MG63 (cell line): ENCODE measurements at regions not wholly inside any gene's neighbourhood (a gene's known extent, or its start where the extent isn't known, plus 50 kb on each side); places are given as distances from the start of the nearest gene placed in this dataset.
A peak's percentile ranks its signal among the peaks of the same experiment; 100 is the strongest.

ENCODE experiments used
- DNase-seq: peaks from one replicate; pipeline ENCODE4 v3.0.0-alpha.2; 2020
- H3K27me3 ChIP-seq: fragments of 250-450 bp; sonication (Bioruptor Pico); 2 replicates; pipeline ENCODE4 v1.5.1; 2020; ENCODE audit warnings: mild to moderate bottlenecking, moderate library complexity
- H3K36me3 ChIP-seq: fragments of 250-450 bp; sonication (Bioruptor Pico); 2 replicates; pipeline ENCODE4 v1.5.1; 2020; ENCODE audit warnings: mild to moderate bottlenecking, moderate library complexity
- H3K4me3 ChIP-seq: fragments of 250-450 bp; sonication (Bioruptor Pico); 2 replicates; pipeline ENCODE4 v1.5.1; 2020; ENCODE audit warnings: mild to moderate bottlenecking, moderate library complexity
- H3K9me3 ChIP-seq: fragments of 250-450 bp; sonication (Bioruptor Pico); 2 replicates; pipeline ENCODE4 v1.5.1; 2020; ENCODE audit warnings: mild to moderate bottlenecking, moderate library complexity

DNA sequence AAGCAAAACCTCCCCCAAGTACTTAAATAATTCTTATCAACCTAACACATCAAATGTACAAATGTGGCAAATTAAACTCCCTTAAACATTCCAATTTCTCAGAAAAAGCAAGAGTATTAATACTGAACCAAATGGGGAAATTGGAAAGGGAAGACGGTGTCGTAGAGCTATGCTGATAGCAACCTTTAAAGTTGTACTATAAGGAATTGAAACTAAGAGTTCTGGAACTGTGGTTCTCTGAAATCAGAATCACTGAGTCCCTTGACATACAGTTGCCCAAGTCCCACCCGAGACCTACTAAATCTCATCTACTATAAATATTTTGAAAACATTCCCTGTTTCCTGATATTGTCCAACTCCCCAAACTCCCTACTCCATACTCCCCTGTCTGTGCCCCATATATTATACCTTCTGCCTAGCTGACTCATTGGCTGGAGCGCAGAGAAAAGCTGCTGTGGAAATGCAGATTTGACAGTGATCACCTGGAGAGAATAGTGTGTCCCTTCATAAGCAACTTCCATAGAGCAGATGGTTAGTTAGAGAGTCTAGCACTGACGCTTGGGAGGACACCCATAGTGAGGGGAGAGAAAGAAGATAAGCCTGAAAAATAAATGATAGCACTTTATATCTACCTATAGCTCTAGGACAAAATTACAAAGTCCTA, 51.4 kb upstream of the ITM2B start:
- DNase-seq = no peak
- no peaks in the 10 kb centered on the region for H3K36me3 ChIP-seq
- H3K9me3 ChIP-seq = no peaks in the 10 kb centered on the region
- no peak overlapping the region for H3K4me3 ChIP-seq
- H3K27me3 ChIP-seq = no peaks in the 10 kb centered on the region

DNA sequence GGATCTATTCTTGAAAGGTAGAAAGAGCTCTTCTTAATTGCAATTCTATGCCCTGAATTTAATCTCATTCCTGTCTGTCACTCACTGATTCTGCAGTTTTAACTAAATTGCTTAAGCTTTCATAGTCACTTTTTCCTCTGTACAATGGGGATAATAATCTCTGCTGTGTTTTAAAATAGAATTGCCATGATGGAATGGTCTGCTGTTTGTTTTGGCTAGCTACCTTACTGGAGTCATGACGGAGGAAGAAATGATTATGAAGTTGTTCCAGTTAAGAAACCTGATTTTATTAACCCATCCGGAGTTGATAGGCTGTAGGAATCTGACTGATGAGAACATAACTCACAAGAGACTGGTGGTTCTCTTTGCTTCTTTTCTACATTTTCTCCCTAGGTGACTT, 54.9 kb upstream of the ITM2B start:
- no peak for DNase-seq
- Histone ChIP-seq H3K9me3 (no peaks in the 10 kb centered on the region), H3K4me3 (no peak overlapping the region), H3K36me3 (no peaks in the 10 kb centered on the region), H3K27me3 (no peaks in the 10 kb centered on the region)

DNA sequence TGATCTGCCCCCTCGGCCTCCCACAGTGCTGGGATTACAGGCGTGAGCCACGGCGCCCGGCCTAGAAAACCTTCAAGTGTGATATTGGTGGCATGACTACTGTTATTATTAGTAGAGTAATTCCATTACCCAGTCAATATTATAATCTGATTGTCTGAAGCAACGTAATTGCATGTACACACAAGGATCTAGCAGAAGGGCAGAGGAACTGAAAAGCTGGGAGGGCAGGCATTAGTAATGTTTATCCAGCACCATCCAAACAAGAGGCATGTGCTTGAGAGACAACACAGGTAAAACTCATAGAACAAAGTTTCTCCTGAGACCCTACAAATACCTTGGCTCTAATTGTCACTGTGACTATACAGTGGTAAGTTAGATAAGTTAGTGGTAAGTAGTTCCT, 56.2 kb upstream of the ITM2B start:
- DNase-seq = no peak
- no peak overlapping the region for H3K4me3 ChIP-seq
- H3K27me3 ChIP-seq = no peaks in the 10 kb centered on the region
- no peaks in the 10 kb centered on the region for H3K9me3 ChIP-seq
- no peaks in the 10 kb centered on the region for H3K36me3 ChIP-seq

DNA sequence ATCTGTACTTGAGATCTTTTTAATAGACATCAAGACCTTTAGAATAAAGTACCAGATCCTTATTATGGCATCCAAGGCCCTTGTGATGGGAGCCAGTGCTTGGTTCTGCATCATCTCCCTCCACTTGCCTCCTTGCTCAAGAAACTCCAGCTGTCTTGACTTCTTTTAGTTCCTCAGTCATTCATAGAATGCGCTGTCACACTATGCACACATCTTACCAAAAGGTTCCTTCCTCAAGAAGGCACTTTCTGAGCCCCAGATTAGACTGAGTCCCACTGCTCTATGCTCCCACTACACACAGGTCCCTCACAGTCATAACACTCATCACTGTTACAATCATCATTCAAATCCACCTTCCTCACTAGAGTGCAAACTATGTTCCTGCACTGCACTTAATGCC, 57.8 kb upstream of the ITM2B start:
- Histone ChIP-seq H3K4me3 (no peak overlapping the region), H3K9me3 (no peaks in the 10 kb centered on the region), H3K27me3 (no peaks in the 10 kb centered on the region), H3K36me3 (no peaks in the 10 kb centered on the region)
- DNase-seq = no peak

DNA sequence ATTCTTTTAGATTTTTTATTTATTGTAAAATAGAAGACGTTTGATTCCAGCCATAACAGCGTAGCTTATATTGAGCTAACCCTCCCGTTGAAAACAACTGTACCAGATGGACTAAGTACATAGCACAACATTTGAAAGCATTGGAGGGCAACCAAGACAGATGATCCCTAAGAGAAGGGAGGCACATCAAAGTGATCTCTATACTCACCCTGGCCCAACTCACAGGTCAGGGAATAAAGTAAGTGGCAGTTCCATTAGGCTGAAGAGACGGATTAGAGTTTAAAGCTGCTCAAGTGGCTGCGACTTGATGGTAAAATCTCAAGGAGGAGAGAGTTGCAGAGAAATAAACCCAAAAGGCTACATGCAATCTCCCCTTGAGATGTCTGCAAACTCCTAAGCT, 65.1 kb upstream of the ITM2B start:
- no peaks in the 10 kb centered on the region for H3K36me3 ChIP-seq
- no peaks in the 10 kb centered on the region for H3K9me3 ChIP-seq
- DNase-seq = no peak
- no peak overlapping the region for H3K4me3 ChIP-seq
- H3K27me3 ChIP-seq = no peaks in the 10 kb centered on the region

DNA sequence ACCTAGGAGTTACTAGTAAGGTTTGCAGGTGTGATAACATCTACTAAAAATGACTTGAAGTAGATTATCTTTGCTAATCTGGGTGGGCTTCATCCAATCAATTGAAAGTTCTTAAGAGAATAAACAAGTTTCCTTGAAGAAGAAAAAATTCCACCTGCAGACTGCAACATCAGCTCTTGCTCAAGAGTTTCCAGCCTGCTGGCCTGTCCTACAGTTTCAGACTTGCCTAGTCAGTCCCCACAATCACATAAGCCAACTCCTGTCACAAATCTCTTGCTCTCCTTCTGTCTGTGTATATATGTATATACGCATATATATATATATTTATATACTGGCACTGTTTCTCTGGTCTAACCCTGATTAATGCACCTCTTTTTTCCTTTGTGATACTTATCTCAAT, 67.3 kb upstream of the ITM2B start:
- H3K27me3 ChIP-seq = no peaks in the 10 kb centered on the region
- no peaks in the 10 kb centered on the region for H3K9me3 ChIP-seq
- no peaks in the 10 kb centered on the region for H3K36me3 ChIP-seq
- DNase-seq = no peak
- H3K4me3 ChIP-seq = no peak overlapping the region

DNA sequence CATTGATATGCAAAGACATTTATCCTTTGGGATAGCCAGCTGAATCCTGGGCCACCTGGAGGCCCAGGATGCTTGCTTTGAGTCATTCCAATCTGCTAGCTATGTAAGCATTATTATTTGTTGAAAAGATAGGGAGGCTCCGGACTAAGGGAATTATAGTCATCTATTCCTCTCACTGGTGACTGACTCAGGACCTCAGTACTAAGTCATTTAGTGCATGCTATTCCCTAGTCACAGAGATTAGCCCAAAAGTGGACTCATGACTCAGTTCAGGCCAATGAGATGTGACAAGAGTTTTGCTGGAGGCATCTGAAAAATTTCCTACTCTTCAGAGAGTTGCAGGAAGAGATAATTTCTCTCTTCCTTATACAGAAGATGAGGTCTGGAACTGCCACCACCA, 67.9 kb upstream of the ITM2B start:
- no peaks in the 10 kb centered on the region for H3K9me3 ChIP-seq
- no peaks in the 10 kb centered on the region for H3K27me3 ChIP-seq
- no peak for DNase-seq
- no peaks in the 10 kb centered on the region for H3K36me3 ChIP-seq
- no peak overlapping the region for H3K4me3 ChIP-seq

DNA sequence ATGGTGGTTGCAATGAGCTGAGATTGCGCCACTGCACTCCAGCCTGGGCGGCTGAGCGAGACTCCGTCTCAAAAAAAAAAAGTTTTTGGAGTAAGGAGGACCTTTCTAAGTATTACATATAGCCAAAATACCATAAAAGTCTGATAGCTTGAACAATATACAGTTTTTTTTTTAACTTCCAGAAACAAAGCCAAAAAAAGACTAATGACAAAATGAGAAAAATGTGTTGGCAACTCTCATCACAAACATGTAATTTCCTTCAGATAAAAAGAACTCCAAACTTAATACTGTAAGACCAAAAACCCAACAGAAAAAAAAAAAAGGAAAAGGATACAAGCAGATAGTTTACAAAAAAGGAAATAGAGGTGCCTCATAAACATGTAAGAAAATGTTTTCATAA, 68.2 kb upstream of the MED4 start:
- no peak for DNase-seq
- Histone ChIP-seq H3K36me3 (no peaks in the 10 kb centered on the region), H3K9me3 (no peaks in the 10 kb centered on the region), H3K4me3 (no peak overlapping the region), H3K27me3 (no peaks in the 10 kb centered on the region)

DNA sequence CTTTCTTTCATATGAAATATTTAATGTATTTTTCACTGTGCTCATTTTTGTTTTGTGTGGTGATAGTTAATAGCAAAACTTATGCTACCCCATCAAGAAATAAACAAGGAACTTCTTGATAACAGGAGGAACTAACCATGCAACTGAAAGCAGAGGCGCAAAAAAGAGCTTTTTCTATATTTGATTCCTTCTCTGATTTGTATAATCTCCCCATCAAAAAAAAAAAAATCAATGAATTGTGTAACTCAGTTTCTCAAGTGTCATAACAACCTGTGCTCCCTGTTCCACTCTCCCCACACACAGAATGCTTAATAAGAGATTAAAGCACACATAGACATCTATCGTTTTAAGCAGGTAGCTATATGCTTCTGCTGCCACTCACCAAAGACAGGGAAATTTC, 67.3 kb upstream of the MED4 start:
- DNase-seq = no peak
- H3K36me3 ChIP-seq = no peaks in the 10 kb centered on the region

DNA sequence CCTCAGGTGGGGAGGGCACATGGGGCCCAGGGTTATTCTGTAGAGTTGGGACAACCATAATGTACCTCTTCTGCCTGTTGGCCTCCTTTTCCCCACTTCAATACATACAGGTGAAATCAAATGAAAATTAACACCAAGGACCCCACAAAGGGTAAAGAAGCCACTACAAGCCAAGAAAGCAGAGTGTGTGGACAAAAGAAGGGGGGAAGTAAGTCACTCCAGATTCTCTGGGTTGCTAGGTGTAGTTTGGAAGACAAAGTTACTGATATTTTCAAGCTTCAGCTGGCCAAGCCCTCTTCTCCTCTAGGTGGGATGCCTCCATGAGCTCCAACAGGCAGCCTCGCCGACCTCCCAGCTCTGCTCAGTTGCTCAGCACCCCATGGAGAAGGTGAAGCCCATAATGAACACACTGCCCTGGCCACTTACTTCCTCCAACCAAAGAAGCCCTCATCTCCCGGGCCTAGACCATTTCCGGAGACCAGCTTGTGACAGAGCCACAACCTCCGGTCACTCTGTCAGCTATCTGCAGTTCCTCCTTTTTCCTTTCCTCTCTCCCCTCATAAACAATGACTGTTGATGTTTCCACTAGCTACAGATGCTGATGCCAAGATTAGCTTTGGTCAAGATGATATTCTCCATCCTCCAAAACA, 66.8 kb upstream of the MED4 start:
- H3K27me3 ChIP-seq = no peaks in the 10 kb centered on the region
- no peaks in the 10 kb centered on the region for H3K36me3 ChIP-seq
- no peak for DNase-seq
- no peak overlapping the region for H3K4me3 ChIP-seq
- no peaks in the 10 kb centered on the region for H3K9me3 ChIP-seq

More for the DNA sequence above, 67.3 kb upstream of the MED4 start:
- no peaks in the 10 kb centered on the region for H3K27me3 ChIP-seq
- no peak overlapping the region for H3K4me3 ChIP-seq
- H3K9me3 ChIP-seq = no peaks in the 10 kb centered on the region

DNA sequence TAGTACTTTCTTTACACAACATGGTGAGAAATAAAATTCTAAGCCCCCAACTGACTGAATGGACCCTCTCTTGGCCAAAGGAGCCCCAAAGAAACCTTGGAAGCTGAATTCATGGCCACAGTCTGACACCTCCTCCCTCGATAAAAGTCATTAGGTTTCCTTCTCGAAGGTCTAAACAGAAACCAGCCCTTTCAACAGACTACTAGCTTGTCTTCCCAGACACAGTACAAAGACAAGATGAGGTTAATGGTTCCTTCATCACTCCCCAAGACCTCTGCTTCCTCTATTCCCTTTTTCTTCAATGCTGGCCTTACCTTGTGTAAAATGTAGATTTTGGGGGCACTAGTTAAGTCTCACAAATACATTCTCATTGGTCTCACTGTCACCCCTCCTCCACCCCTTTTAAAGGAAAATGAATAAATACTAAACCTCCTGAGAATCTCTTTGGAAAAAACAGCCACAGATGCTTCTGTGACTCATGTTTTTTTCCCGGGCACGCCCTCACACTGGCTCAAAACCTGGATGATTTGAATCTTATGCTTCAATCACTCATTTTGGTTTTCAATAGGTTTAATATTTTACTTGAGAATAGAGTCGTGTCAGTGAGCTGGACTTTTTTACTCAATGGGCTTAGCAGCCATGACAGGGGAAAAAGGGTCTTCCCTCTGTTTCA, 65.8 kb upstream of the MED4 start:
- Histone ChIP-seq H3K27me3 (no peaks in the 10 kb centered on the region), H3K4me3 (no peak overlapping the region), H3K36me3 (no peaks in the 10 kb centered on the region), H3K9me3 (no peaks in the 10 kb centered on the region)
- peak; percentile 50 for DNase-seq

DNA sequence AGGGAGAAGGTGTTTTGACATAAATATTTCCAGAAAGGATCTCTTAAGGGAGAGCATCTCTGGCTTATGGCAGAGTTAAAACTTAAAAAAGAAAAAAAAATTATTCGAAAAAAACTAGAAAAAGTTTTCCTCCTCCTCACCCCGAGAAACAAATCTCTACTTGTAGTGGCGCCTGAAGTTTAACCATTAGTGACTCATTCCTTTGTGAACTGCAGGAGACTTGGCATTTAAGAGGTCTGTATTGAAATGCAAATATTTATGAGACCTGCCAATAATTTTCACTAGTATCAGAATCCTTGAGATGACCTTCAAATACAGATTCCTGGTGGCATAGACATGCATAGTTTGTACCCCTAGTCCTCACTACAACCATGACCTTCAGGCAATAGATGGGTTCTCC, 64.9 kb upstream of the MED4 start:
- Histone ChIP-seq H3K4me3 (no peak overlapping the region), H3K9me3 (no peaks in the 10 kb centered on the region), H3K27me3 (no peaks in the 10 kb centered on the region), H3K36me3 (no peaks in the 10 kb centered on the region)
- no peak for DNase-seq

DNA sequence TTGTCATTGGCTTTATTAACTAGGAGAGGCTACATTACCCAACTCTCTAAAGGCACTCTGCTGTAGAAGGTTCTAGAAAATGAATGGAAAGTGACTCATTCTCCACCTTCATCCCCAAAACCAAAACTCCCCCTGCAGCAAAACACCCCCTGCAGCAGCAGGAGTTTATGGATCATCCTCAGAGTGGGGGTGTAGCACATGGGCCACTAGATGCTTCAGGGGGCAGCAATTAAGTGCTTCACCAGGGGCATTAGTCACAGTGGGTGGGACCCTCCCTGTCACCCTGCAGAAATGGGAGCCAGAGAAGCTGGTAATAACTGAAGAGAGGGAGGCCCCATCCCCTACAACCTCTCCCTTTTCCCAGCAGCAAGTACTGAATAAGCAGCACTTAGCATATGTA, 64.5 kb upstream of the MED4 start:
- DNase-seq = peak; percentile 59
- Histone ChIP-seq H3K4me3 (no peak overlapping the region), H3K9me3 (no peaks in the 10 kb centered on the region), H3K27me3 (no peaks in the 10 kb centered on the region), H3K36me3 (no peaks in the 10 kb centered on the region)

DNA sequence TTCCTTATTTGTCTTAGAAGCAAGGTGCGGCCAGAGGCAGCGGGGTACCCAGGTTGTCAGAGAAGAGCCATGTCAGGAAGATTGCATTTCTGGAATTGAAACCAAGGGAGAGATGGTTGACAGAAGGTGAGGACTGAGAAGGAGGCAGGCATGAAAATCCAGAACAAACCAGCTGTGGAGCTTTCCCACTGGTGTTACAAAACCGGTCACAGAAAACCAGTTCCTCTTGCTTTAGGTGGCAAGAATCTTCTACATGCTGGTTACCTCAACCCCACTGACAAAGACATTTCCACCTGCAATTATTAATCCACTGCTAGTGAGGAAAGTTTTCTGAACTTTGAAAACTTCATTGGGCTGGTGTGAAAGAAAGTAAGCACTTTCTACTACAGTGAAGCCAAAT, 64.0 kb upstream of the MED4 start:
- H3K27me3 ChIP-seq = no peaks in the 10 kb centered on the region
- no peak for DNase-seq
- H3K9me3 ChIP-seq = no peaks in the 10 kb centered on the region
- H3K36me3 ChIP-seq = no peaks in the 10 kb centered on the region
- H3K4me3 ChIP-seq = no peak overlapping the region

DNA sequence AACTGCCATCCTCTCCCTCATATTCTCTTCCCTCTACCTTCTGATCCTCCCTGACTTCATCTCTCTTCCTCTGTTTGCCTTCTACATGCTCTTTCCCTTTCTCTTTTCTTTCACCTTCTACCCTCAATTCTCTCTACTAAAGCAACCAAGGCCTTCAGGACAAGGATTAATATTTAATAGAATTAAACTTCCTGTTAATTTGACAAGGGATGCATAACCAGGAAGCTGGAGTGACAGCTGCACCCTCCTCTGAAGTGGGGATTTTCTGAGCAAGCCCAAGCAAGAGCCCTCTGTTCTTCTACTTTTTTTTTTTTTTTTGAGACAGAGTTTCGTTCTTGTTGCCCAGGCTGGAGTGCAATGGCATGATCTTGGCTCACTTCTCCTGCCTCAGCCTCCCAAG, 63.4 kb upstream of the MED4 start:
- no peak for DNase-seq
- no peaks in the 10 kb centered on the region for H3K27me3 ChIP-seq
- no peaks in the 10 kb centered on the region for H3K9me3 ChIP-seq
- no peaks in the 10 kb centered on the region for H3K36me3 ChIP-seq
- H3K4me3 ChIP-seq = no peak overlapping the region

DNA sequence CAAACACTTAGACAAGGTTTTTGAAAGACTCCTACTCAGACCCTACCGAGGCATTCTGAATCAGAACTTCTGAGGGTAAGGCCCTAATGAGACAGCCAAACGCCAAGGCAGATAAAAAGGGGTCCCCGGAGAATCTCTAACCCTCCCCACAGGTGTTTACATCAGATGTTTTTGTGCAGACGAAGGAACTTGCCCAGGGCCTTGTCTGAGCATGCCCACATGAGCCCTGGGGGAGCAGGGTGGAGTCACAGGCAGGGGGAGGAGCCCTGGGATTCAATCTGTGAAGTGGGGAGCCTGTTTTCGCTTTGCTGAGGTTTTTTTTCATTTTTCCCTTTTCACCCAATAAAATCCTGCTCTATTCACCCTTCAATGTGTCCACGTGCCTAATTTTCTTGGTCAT, 61.6 kb upstream of the MED4 start:
- no peak overlapping the region for H3K4me3 ChIP-seq
- H3K36me3 ChIP-seq = no peaks in the 10 kb centered on the region
- H3K27me3 ChIP-seq = no peaks in the 10 kb centered on the region
- no peak for DNase-seq
- H3K9me3 ChIP-seq = no peaks in the 10 kb centered on the region

DNA sequence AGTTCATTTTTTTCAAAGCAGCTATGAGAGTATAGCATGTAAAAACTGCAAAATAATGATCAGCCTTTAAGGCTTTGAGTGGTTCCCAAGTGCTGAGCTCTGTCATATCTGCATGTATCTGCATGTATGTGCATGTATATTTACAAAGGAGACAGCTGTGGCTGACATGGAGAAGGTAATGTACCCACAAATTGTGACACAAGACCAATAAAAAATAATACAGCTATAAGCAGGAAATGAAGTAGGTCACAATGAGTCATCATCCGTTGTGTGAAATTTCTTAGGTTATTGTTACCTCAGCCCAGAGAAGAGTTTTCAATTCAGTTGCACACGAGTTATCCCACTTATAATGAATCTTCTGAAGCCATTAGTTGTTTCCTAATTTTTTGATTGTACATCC, 60.9 kb upstream of the MED4 start:
- DNase-seq = no peak
- no peak overlapping the region for H3K4me3 ChIP-seq
- H3K36me3 ChIP-seq = no peaks in the 10 kb centered on the region
- H3K9me3 ChIP-seq = no peaks in the 10 kb centered on the region
- no peaks in the 10 kb centered on the region for H3K27me3 ChIP-seq

DNA sequence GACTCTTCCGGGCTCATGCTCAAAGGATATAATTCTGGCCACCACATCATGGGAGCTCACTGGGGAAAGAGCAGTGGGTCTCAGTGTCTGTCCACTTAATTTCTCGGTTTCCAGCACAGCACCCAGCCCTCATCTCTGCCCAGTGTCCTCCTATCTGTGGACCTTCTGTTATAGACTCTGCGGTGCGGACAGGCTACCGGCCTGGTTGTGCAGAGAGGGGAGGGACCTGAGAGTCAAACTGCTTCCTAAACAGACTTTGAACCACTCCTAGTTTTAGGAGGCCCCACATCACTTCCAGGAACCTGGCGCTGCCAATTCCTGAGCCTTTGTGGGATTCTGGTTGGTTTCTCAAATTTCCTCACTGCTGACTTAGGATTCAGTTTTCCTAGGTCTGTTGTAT, 59.8 kb upstream of the MED4 start:
- no peaks in the 10 kb centered on the region for H3K27me3 ChIP-seq
- no peak overlapping the region for H3K4me3 ChIP-seq
- H3K9me3 ChIP-seq = no peaks in the 10 kb centered on the region
- DNase-seq = no peak
- no peaks in the 10 kb centered on the region for H3K36me3 ChIP-seq
